ENCODE measurements at regions not wholly inside any gene's neighbourhood (a gene's known extent, or its start where the extent isn't known, plus 50 kb on each side); places are given as distances from the start of the nearest gene placed in this dataset.

GRCh38 chr18:59834267-59834666 is 65.5 kb upstream of the PMAIP1 start:
- H3K18ac ChIP-seq (ENCODE audit: low read length) = no peak overlapping the region
- WGBS, 2 donors (ENCODE audit: extremely low coverage in 2 of 2, insufficient read length in 2 of 2, insufficient replicate concordance in 1 of 2) = no CpG with 5 or more reads among the region's 3 CpGs
- no peak overlapping the region for H3K4me2 ChIP-seq (ENCODE audit: insufficient read depth, low read length, poor library complexity, severe bottlenecking)
- H2AK5ac ChIP-seq (ENCODE audit: low read depth, low read length) = no peak overlapping the region
- no peak for DNase-seq (ENCODE audit: low spot score)
- no peaks in the 10 kb centered on the region for H3K9me3 ChIP-seq (replicated peaks in 1 of 2; ENCODE audit: control insufficient read depth in 2 of 2, insufficient read depth in 1 of 2, low read depth in 1 of 2, low read length in 2 of 2)
- no peak overlapping the region for H3K23ac ChIP-seq (ENCODE audit: low read depth, low read length, poor library complexity)
- no peak overlapping the region for H3K4ac ChIP-seq (ENCODE audit: low read length)
- H3K9ac ChIP-seq (ENCODE audit: low read depth, low read length, poor library complexity) = no peak overlapping the region
- no peak overlapping the region for H2BK15ac ChIP-seq (ENCODE audit: low read length)
- peaks cover 0 to 11% of the 10 kb centered on the region in 2 donors for H3K4me1 ChIP-seq (ENCODE audit: control insufficient read depth in 2 of 2, insufficient read depth in 1 of 2, low read depth in 1 of 2, low read length in 2 of 2)
- H2BK5ac ChIP-seq (ENCODE audit: low read length) = no peak overlapping the region
- H2AFZ ChIP-seq (ENCODE audit: low read length) = no peak overlapping the region
- H3K4me3 ChIP-seq (ENCODE audit: low read length in 2 of 2) = no peak overlapping the region
- H3K14ac ChIP-seq (ENCODE audit: low read length) = no peak overlapping the region
- no peaks in the 10 kb centered on the region for H3K36me3 ChIP-seq (replicated peaks in 1 of 2; ENCODE audit: control insufficient read depth in 2 of 2, insufficient read depth in 2 of 2, low read length in 2 of 2)
- no peak overlapping the region for H4K8ac ChIP-seq (ENCODE audit: low read depth, low read length)
- H3K27me3 ChIP-seq (ENCODE audit: control insufficient read depth in 3 of 3, insufficient read depth in 3 of 3, low read depth in 1 of 3, low read length in 3 of 3) = peaks cover 0 to 7% (median 0%) of the 10 kb centered on the region in 3 experiments
- H3K27ac ChIP-seq (replicated peaks; ENCODE audit: low read length) = no peak overlapping the region
- H4K91ac ChIP-seq (ENCODE audit: low read depth, low read length, poor library complexity) = no peak overlapping the region
- H3K79me1 ChIP-seq (ENCODE audit: low read depth, low read length) = no peaks in the 10 kb centered on the region
- no peak overlapping the region for H2BK12ac ChIP-seq (ENCODE audit: low read length)
- H2BK120ac ChIP-seq (ENCODE audit: low read depth, low read length) = no peak overlapping the region

GRCh38 chr18:59833785-59834184 is 66.0 kb upstream of the PMAIP1 start:
- Histone ChIP-seq H3K36me3 (replicated peaks in 1 of 2; ENCODE audit: control insufficient read depth in 2 of 2, insufficient read depth in 2 of 2, low read length in 2 of 2) (no peaks in the 10 kb centered on the region), H3K4ac (ENCODE audit: low read length) (no peak overlapping the region)

GRCh38 chr18:59823596-59824195 is 76.1 kb upstream of the PMAIP1 start:
- no peak overlapping the region for H3K4me2 ChIP-seq (ENCODE audit: insufficient read depth, low read length, poor library complexity, severe bottlenecking)
- no peak overlapping the region for H2BK120ac ChIP-seq (ENCODE audit: low read depth, low read length)
- H4K91ac ChIP-seq (ENCODE audit: low read depth, low read length, poor library complexity) = no peak overlapping the region
- no peaks in the 10 kb centered on the region for H3K9me3 ChIP-seq (replicated peaks in 1 of 2; ENCODE audit: control insufficient read depth in 2 of 2, insufficient read depth in 1 of 2, low read depth in 1 of 2, low read length in 2 of 2)
- no peak overlapping the region for H2BK12ac ChIP-seq (ENCODE audit: low read length)
- H2AK5ac ChIP-seq (ENCODE audit: low read depth, low read length) = no peak overlapping the region
- H3K4me1 ChIP-seq (ENCODE audit: control insufficient read depth in 2 of 2, insufficient read depth in 1 of 2, low read depth in 1 of 2, low read length in 2 of 2) = peaks cover 0 to 4% of the 10 kb centered on the region in 2 donors
- no peak overlapping the region for H3K23ac ChIP-seq (ENCODE audit: low read depth, low read length, poor library complexity)
- H4K8ac ChIP-seq (ENCODE audit: low read depth, low read length) = no peak overlapping the region
- no peak overlapping the region for H3K18ac ChIP-seq (ENCODE audit: low read length)
- H3K36me3 ChIP-seq (replicated peaks in 1 of 2; ENCODE audit: control insufficient read depth in 2 of 2, insufficient read depth in 2 of 2, low read length in 2 of 2) = no peaks in the 10 kb centered on the region
- no CpG with 5 or more reads among the region's 12 CpGs for WGBS, 2 donors (ENCODE audit: extremely low coverage in 2 of 2, insufficient read length in 2 of 2, insufficient replicate concordance in 1 of 2)
- no peak overlapping the region for H2BK15ac ChIP-seq (ENCODE audit: low read length)
- peak; percentile 76 for DNase-seq (ENCODE audit: low spot score)
- peaks cover 0 to 4% (median 0%) of the 10 kb centered on the region in 3 experiments for H3K27me3 ChIP-seq (ENCODE audit: control insufficient read depth in 3 of 3, insufficient read depth in 3 of 3, low read depth in 1 of 3, low read length in 3 of 3)
- H2BK5ac ChIP-seq (ENCODE audit: low read length) = no peak overlapping the region
- no peak overlapping the region for H3K4me3 ChIP-seq (ENCODE audit: low read length in 2 of 2)
- H3K4ac ChIP-seq (ENCODE audit: low read length) = no peak overlapping the region
- H3K9ac ChIP-seq (ENCODE audit: low read depth, low read length, poor library complexity) = no peak overlapping the region
- H2AFZ ChIP-seq (ENCODE audit: low read length) = no peak overlapping the region
- H3K14ac ChIP-seq (ENCODE audit: low read length) = no peak overlapping the region
- H3K27ac ChIP-seq (replicated peaks; ENCODE audit: low read length) = no peak overlapping the region
- H3K79me1 ChIP-seq (ENCODE audit: low read depth, low read length) = no peaks in the 10 kb centered on the region

More at GRCh38 chr18:59833785-59834184, 66.0 kb upstream of the PMAIP1 start:
- Histone ChIP-seq H2BK15ac (ENCODE audit: low read length) (no peak overlapping the region), H2AK5ac (ENCODE audit: low read depth, low read length) (no peak overlapping the region), H3K9ac (ENCODE audit: low read depth, low read length, poor library complexity) (no peak overlapping the region), H4K8ac (ENCODE audit: low read depth, low read length) (no peak overlapping the region), H3K23ac (ENCODE audit: low read depth, low read length, poor library complexity) (no peak overlapping the region), H2BK12ac (ENCODE audit: low read length) (no peak overlapping the region), H3K4me2 (ENCODE audit: insufficient read depth, low read length, poor library complexity, severe bottlenecking) (no peak overlapping the region), H2AFZ (ENCODE audit: low read length) (no peak overlapping the region), H3K4me1 (ENCODE audit: control insufficient read depth in 2 of 2, insufficient read depth in 1 of 2, low read depth in 1 of 2, low read length in 2 of 2) (peaks cover 0 to 11% of the 10 kb centered on the region in 2 donors), H2BK5ac (ENCODE audit: low read length) (no peak overlapping the region), H3K79me1 (ENCODE audit: low read depth, low read length) (no peaks in the 10 kb centered on the region), H3K18ac (ENCODE audit: low read length) (no peak overlapping the region), H3K9me3 (replicated peaks in 1 of 2; ENCODE audit: control insufficient read depth in 2 of 2, insufficient read depth in 1 of 2, low read depth in 1 of 2, low read length in 2 of 2) (no peaks in the 10 kb centered on the region), H3K4me3 (ENCODE audit: low read length in 2 of 2) (no peak overlapping the region), H3K27ac (replicated peaks; ENCODE audit: low read length) (no peak overlapping the region), H3K27me3 (ENCODE audit: control insufficient read depth in 3 of 3, insufficient read depth in 3 of 3, low read depth in 1 of 3, low read length in 3 of 3) (peaks cover 0 to 7% (median 0%) of the 10 kb centered on the region in 3 experiments), H2BK120ac (ENCODE audit: low read depth, low read length) (no peak overlapping the region), H4K91ac (ENCODE audit: low read depth, low read length, poor library complexity) (no peak overlapping the region), H3K14ac (ENCODE audit: low read length) (no peak overlapping the region)
- no CpG with 5 or more reads among the region's 3 CpGs for WGBS, 2 donors (ENCODE audit: extremely low coverage in 2 of 2, insufficient read length in 2 of 2, insufficient replicate concordance in 1 of 2)
- no peak for DNase-seq (ENCODE audit: low spot score)

GRCh38 chr18:59822612-59823550 is 76.9 kb upstream of the PMAIP1 start:
- Histone ChIP-seq H3K27ac (replicated peaks; ENCODE audit: low read length) (no peak overlapping the region), H2BK5ac (ENCODE audit: low read length) (no peak overlapping the region)

More at GRCh38 chr18:59822612-59823550, 76.9 kb upstream of the PMAIP1 start:
- Histone ChIP-seq H3K4me1 (ENCODE audit: control insufficient read depth in 2 of 2, insufficient read depth in 1 of 2, low read depth in 1 of 2, low read length in 2 of 2) (peaks cover 0 to 4% of the 10 kb centered on the region in 2 donors), H3K23ac (ENCODE audit: low read depth, low read length, poor library complexity) (no peak overlapping the region), H3K79me1 (ENCODE audit: low read depth, low read length) (no peaks in the 10 kb centered on the region), H4K91ac (ENCODE audit: low read depth, low read length, poor library complexity) (no peak overlapping the region), H2AFZ (ENCODE audit: low read length) (no peak overlapping the region), H3K4me3 (ENCODE audit: low read length in 2 of 2) (no peak overlapping the region), H3K4ac (ENCODE audit: low read length) (no peak overlapping the region), H3K27me3 (ENCODE audit: control insufficient read depth in 3 of 3, insufficient read depth in 3 of 3, low read depth in 1 of 3, low read length in 3 of 3) (peaks cover 0 to 4% (median 0%) of the 10 kb centered on the region in 3 experiments), H2BK15ac (ENCODE audit: low read length) (no peak overlapping the region), H2BK12ac (ENCODE audit: low read length) (no peak overlapping the region), H4K8ac (ENCODE audit: low read depth, low read length) (no peak overlapping the region), H2BK120ac (ENCODE audit: low read depth, low read length) (no peak overlapping the region), H3K4me2 (ENCODE audit: insufficient read depth, low read length, poor library complexity, severe bottlenecking) (no peak overlapping the region), H3K9me3 (replicated peaks in 1 of 2; ENCODE audit: control insufficient read depth in 2 of 2, insufficient read depth in 1 of 2, low read depth in 1 of 2, low read length in 2 of 2) (no peaks in the 10 kb centered on the region), H3K9ac (ENCODE audit: low read depth, low read length, poor library complexity) (no peak overlapping the region), H2AK5ac (ENCODE audit: low read depth, low read length) (no peak overlapping the region), H3K14ac (ENCODE audit: low read length) (no peak overlapping the region), H3K36me3 (replicated peaks in 1 of 2; ENCODE audit: control insufficient read depth in 2 of 2, insufficient read depth in 2 of 2, low read length in 2 of 2) (no peaks in the 10 kb centered on the region), H3K18ac (ENCODE audit: low read length) (no peak overlapping the region)
- DNase-seq (ENCODE audit: low spot score) = no peak
- WGBS, 2 donors (ENCODE audit: extremely low coverage in 2 of 2, insufficient read length in 2 of 2, insufficient replicate concordance in 1 of 2) = no CpG with 5 or more reads among the region's 7 CpGs
